HG03571 (cell line): ENCODE measurements at regions not wholly inside any gene's neighbourhood (a gene's known extent, or its start where the extent isn't known, plus 50 kb on each side); places are given as distances from the start of the nearest gene placed in this dataset.

Experiments used
- ATAC-seq: cut with Tn5 transposase; IDR thresholded peaks from one replicate; pipeline ENCODE4 v1.9.1; 2021; ENCODE audit not compliant: unreplicated experiment

- no peak for ATAC-seq
Observed at GRCh38 chr2:4134551-4135550, 431.5 kb downstream of the DCDC2C start.

GRCh38 chr2:4135765-4136164 lies 432.4 kb downstream of the DCDC2C start:
- ATAC-seq: no peak

- no peak for ATAC-seq
Observed at GRCh38 chr2:4139316-4139715, 435.9 kb downstream of the DCDC2C start.

- ATAC-seq: no peak
Observed at GRCh38 chr2:4139731-4140130, 436.4 kb downstream of the DCDC2C start.

- ATAC-seq: no peak
Observed at GRCh38 chr2:4140281-4140970, 437.1 kb downstream of the DCDC2C start.

GRCh38 chr2:4144731-4145130 lies 441.4 kb downstream of the DCDC2C start:
- no peak for ATAC-seq

- ATAC-seq: no peak
Observed at GRCh38 chr2:4151521-4151920, 448.1 kb downstream of the DCDC2C start.

- ATAC-seq: no peak
Observed at GRCh38 chr2:4152051-4152450, 448.7 kb downstream of the DCDC2C start.

GRCh38 chr2:4168834-4169233 lies 465.5 kb downstream of the DCDC2C start:
- no peak for ATAC-seq

- no peak for ATAC-seq
Observed at GRCh38 chr2:4174796-4175195, 471.4 kb downstream of the DCDC2C start.

- no peak for ATAC-seq
Observed at GRCh38 chr2:4175343-4175742, 472.0 kb downstream of the DCDC2C start.

- no peak for ATAC-seq
Observed at GRCh38 chr2:4180631-4181030, 477.3 kb downstream of the DCDC2C start.

- no peak for ATAC-seq
Observed at GRCh38 chr2:4181062-4181461, 477.7 kb downstream of the DCDC2C start.

GRCh38 chr2:4188561-4188960 lies 485.2 kb downstream of the DCDC2C start:
- ATAC-seq: no peak

- ATAC-seq: no peak
Observed at GRCh38 chr2:4190548-4190947, 487.2 kb downstream of the DCDC2C start.

GRCh38 chr2:4192119-4192518 lies 488.7 kb downstream of the DCDC2C start:
- no peak for ATAC-seq

GRCh38 chr2:4214444-4215205 lies 511.2 kb downstream of the DCDC2C start:
- no peak for ATAC-seq

GRCh38 chr2:4217737-4218136 lies 514.4 kb downstream of the DCDC2C start:
- ATAC-seq: no peak

- no peak for ATAC-seq
Observed at GRCh38 chr2:4219101-4219500, 515.7 kb downstream of the DCDC2C start.

GRCh38 chr2:4219571-4219970 lies 516.2 kb downstream of the DCDC2C start:
- no peak for ATAC-seq

GRCh38 chr2:4221434-4221833 lies 518.1 kb downstream of the DCDC2C start:
- no peak for ATAC-seq
